SU-DHL-6 (cell line): ENCODE measurements at regions not wholly inside any gene's neighbourhood (a gene's known extent, or its start where the extent isn't known, plus 50 kb on each side); places are given as distances from the start of the nearest gene placed in this dataset.

ENCODE experiments used
- H2AFZ ChIP-seq: fragments of 200-600 bp; sonication (generic); 2 replicates; pipeline ENCODE4 v1.6.1; 2014; ENCODE audit warnings: low read depth, mild to moderate bottlenecking, moderate library complexity, mixed read lengths, antibody characterized with exemption, low read length; ENCODE audit not compliant: severe bottlenecking
- H3F3A ChIP-seq: fragments of 200-600 bp; shearing (Covaris generic); 2 replicates; pipeline ENCODE4 v1.6.0; 2016; ENCODE audit warnings: antibody characterized with exemption, mild to moderate bottlenecking; ENCODE audit not compliant: insufficient read depth
- H3K27ac ChIP-seq: fragments of 200-600 bp; sonication (generic); 2 replicates; pipeline ENCODE4 v1.5.1; 2016; ENCODE audit warnings: low read depth, mild to moderate bottlenecking, low read length, moderate library complexity, mixed read lengths
- H3K27me3 ChIP-seq: fragments of 200-600 bp; sonication (generic), shearing (Covaris generic); 2 replicates; pipeline ENCODE4 v1.6.0; 2014; ENCODE audit warnings: mild to moderate bottlenecking, low read length
- H3K36me3 ChIP-seq: fragments of 200-600 bp; sonication (generic); 2 replicates; pipeline ENCODE4 v1.6.1; 2014; ENCODE audit warnings: mild to moderate bottlenecking, low read length, mixed read lengths
- H3K4me2 ChIP-seq: fragments of 300-600, 200-600 bp; shearing (Covaris generic), sonication (generic); 2 replicates; pipeline ENCODE4 v1.6.0; 2014; ENCODE audit warnings: low read length, low read depth, mild to moderate bottlenecking; ENCODE audit not compliant: poor library complexity, severe bottlenecking
- H3K4me3 ChIP-seq: fragments of 200-600 bp; sonication (generic); 2 replicates; pipeline ENCODE4 v1.5.1; 2014; ENCODE audit warnings: antibody characterized with exemption, low read length, mild to moderate bottlenecking, mixed read lengths; ENCODE audit not compliant: insufficient read depth, poor library complexity, severe bottlenecking
- H3K79me2 ChIP-seq: fragments of 200-600 bp; sonication (generic); 2 replicates; pipeline ENCODE4 v1.6.1; 2014; ENCODE audit warnings: mild to moderate bottlenecking, low read length, moderate library complexity; ENCODE audit not compliant: insufficient read depth
- H3K9ac ChIP-seq: fragments of 200-600 bp; sonication (generic); 2 replicates; pipeline ENCODE4 v1.7.0; 2014; ENCODE audit warnings: mild to moderate bottlenecking, low read length
- H3K9me2 ChIP-seq: fragments of 200-600 bp; sonication (generic); replicated peaks from 2 replicates; pipeline ENCODE4 v1.6.1; 2014; ENCODE audit warnings: low read length; ENCODE audit not compliant: insufficient read depth
- H3K9me3 ChIP-seq: fragments of 200-600 bp; sonication (generic); 2 replicates; pipeline ENCODE4 v1.6.1; 2014; ENCODE audit warnings: low read length, mixed read lengths; ENCODE audit not compliant: insufficient read depth
- H4K20me1 ChIP-seq: fragments of 200-600 bp; sonication (generic); 2 replicates; pipeline ENCODE4 v1.6.1; 2014; ENCODE audit warnings: low read depth, mild to moderate bottlenecking, antibody characterized with exemption, low read length, moderate library complexity, mixed read lengths
- EZH2phosphoT487 ChIP-seq: fragments of 200-600 bp; sonication (generic), shearing (Covaris generic); conservative IDR thresholded peaks from 2 replicates; pipeline ENCODE4 v1.6.1; 2018; ENCODE audit warnings: mild to moderate bottlenecking, antibody characterized with exemption, low read length, moderate library complexity, mixed read lengths
- TF ChIP-seq, protein P1 (sequence below): fragments of 200-600 bp; sonication (generic); IDR thresholded peaks from one replicate; pipeline ENCODE4 v1.5.1; 2017; ENCODE audit warnings: antibody characterized with exemption, mild to moderate bottlenecking, low read length, moderate library complexity; ENCODE audit not compliant: insufficient read depth, poor library complexity, severe bottlenecking

DNA sequence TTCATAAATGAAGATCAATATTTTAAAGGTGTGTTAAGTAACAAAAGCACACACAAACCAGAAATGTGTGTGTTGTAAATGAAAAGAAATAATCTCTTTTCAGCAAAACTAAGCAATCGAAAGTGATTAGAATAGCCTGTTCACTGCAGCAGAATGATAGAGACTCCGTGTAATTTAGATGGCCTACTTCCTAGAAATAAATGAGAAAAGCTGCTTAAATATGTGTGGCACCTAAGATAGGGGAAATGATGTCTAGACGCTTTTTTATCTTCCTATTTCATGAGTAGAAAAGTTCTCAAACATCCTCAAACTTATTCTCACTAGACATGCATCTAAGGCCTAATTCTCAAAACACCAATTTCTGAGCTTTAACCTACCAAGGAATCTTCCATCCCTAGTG is 124.7 kb upstream of the BRINP3 start:
- no peaks in the 10 kb centered on the region for H3K36me3 ChIP-seq
- H3F3A ChIP-seq: no peaks in the 10 kb centered on the region
- no peaks in the 10 kb centered on the region for H3K9me3 ChIP-seq
- no peaks in the 10 kb centered on the region for H3K9me2 ChIP-seq
- H2AFZ ChIP-seq: peak overlapping the region; percentile 14
- no peak overlapping the region for H3K27ac ChIP-seq
- TF ChIP-seq, protein P1, sequence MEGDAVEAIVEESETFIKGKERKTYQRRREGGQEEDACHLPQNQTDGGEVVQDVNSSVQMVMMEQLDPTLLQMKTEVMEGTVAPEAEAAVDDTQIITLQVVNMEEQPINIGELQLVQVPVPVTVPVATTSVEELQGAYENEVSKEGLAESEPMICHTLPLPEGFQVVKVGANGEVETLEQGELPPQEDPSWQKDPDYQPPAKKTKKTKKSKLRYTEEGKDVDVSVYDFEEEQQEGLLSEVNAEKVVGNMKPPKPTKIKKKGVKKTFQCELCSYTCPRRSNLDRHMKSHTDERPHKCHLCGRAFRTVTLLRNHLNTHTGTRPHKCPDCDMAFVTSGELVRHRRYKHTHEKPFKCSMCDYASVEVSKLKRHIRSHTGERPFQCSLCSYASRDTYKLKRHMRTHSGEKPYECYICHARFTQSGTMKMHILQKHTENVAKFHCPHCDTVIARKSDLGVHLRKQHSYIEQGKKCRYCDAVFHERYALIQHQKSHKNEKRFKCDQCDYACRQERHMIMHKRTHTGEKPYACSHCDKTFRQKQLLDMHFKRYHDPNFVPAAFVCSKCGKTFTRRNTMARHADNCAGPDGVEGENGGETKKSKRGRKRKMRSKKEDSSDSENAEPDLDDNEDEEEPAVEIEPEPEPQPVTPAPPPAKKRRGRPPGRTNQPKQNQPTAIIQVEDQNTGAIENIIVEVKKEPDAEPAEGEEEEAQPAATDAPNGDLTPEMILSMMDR: no peak
- TF ChIP-seq EZH2phosphoT487: no peak
- no peaks in the 10 kb centered on the region for H4K20me1 ChIP-seq
- H3K27me3 ChIP-seq: no peaks in the 10 kb centered on the region
- no peak overlapping the region for H3K9ac ChIP-seq
- H3K79me2 ChIP-seq: no peaks in the 10 kb centered on the region
- H3K4me2 ChIP-seq: no peak overlapping the region
- no peak overlapping the region for H3K4me3 ChIP-seq

DNA sequence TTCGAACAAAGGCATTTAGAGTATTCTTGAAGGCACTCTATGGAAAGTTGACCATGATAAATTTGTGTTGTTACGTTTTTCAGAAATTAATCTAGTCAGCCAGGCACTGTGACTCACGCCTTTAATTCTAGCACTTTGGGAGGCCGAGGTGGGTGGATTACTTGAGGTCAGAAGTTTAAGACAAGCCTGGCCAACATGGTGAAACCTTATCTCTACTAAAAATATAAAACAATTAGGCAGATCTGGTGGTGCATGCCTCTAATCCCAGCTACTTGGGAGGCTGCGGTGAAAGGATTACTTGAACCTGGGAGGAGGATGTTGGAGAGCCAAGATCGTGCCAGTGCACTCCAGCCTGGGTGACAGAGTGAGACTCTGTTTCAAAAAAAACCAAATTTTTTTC is 130.6 kb upstream of the BRINP3 start:
- Histone ChIP-seq H3K27ac (no peak overlapping the region), H3K4me3 (no peak overlapping the region), H3K79me2 (no peaks in the 10 kb centered on the region), H3K9me3 (no peaks in the 10 kb centered on the region), H3K9ac (no peak overlapping the region), H3K36me3 (no peaks in the 10 kb centered on the region), H3F3A (no peaks in the 10 kb centered on the region), H3K27me3 (no peaks in the 10 kb centered on the region), H3K4me2 (no peak overlapping the region), H4K20me1 (no peaks in the 10 kb centered on the region), H3K9me2 (no peaks in the 10 kb centered on the region), H2AFZ (no peak overlapping the region)
- TF ChIP-seq, protein P1: no peak
- no peak for TF ChIP-seq EZH2phosphoT487

DNA sequence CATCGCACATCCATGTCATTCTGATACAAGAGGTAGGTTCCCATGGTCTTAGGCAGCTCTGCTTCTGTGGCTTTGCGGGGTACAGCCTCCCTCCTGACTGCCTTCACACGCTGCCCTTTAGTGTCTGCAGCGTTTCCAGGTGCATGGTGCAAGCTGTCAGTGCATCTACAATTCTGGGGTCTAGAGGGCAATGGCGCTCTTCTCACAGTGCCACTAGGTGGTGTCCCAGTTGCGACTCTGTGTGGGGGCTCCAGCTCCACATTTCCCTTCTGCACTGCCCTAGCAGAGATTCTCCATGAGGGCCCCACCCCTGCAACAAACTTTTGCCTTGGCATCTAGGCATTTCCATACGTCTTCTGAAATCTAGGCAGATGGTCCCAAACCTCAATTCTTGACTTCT is 138.2 kb upstream of the BRINP3 start:
- Histone ChIP-seq H3F3A (no peaks in the 10 kb centered on the region), H3K79me2 (no peaks in the 10 kb centered on the region), H3K27me3 (no peaks in the 10 kb centered on the region), H2AFZ (no peak overlapping the region), H3K4me3 (no peak overlapping the region), H3K27ac (no peak overlapping the region), H3K9me3 (no peaks in the 10 kb centered on the region), H4K20me1 (no peaks in the 10 kb centered on the region), H3K36me3 (no peaks in the 10 kb centered on the region), H3K9me2 (no peaks in the 10 kb centered on the region), H3K4me2 (no peak overlapping the region), H3K9ac (no peak overlapping the region)
- TF ChIP-seq, protein P1: no peak
- TF ChIP-seq EZH2phosphoT487: no peak
